ENCODE measurements at regions not wholly inside any gene's neighbourhood (a gene's known extent, or its start where the extent isn't known, plus 50 kb on each side); places are given as distances from the start of the nearest gene placed in this dataset.

GRCh38 chr9:13778631-13779030 is 499.1 kb upstream of the MPDZ start:
- TF ChIP-seq CTCF (IDR thresholded peaks at IDR 0.05) (no peak), POLR2A (IDR thresholded peaks at IDR 0.05) (no peak)

Data from Peyer's patch (tissue), 4 donors.